OCI-M1 (cell line): ENCODE measurements at regions not wholly inside any gene's neighbourhood (a gene's known extent, or its start where the extent isn't known, plus 50 kb on each side); places are given as distances from the start of the nearest gene placed in this dataset.

Experiments
- DNase-seq: peaks from one replicate; lab custom pipeline; 2025; lab: John Stamatoyannopoulos, UW

- no peak for DNase-seq
Measured at GRCh38 chr3:30553641-30554316, 52.6 kb upstream of the TGFBR2 start.

- DNase-seq: no peak
Measured at GRCh38 chr3:30554317-30554690, 52.1 kb upstream of the TGFBR2 start.

- DNase-seq: no peak
Measured at GRCh38 chr3:30555968-30556367, 50.4 kb upstream of the TGFBR2 start.
